Kidney (tissue), 13 donors: ENCODE measurements at regions not wholly inside any gene's neighbourhood (a gene's known extent, or its start where the extent isn't known, plus 50 kb on each side); places are given as distances from the start of the nearest gene placed in this dataset.

Experiments
- DNase-seq, 5 donors: peaks; one replicate each; pipeline ENCODE4 v3.0.0-alpha.2; 2013 to 2020
- FAIRE-seq: peaks from 2 replicates; lab custom pipeline; 2012; peaks lifted over from hg19 to GRCh38; lab: Jason Lieb, UNC
- H3K27ac ChIP-seq, 2 donors: one replicate each; pipeline ENCODE4 v1.7.0; 2013; ENCODE audit warnings: low read depth in 2 of 2, low read length in 2 of 2, inconsistent platforms in 1 of 2
- H3K27me3 ChIP-seq: one replicate; pipeline ENCODE4 v1.7.1; 2013; ENCODE audit warnings: low read length, inconsistent platforms; ENCODE audit not compliant: control insufficient read depth, insufficient read depth
- H3K36me3 ChIP-seq, 3 donors: one replicate each; pipeline versions ENCODE4 v1.7.0 to v1.7.1; 2013; ENCODE audit warnings: low read length in 3 of 3, control low read depth in 1 of 3, inconsistent platforms in 1 of 3; ENCODE audit not compliant: insufficient read depth in 3 of 3, control insufficient read depth in 2 of 3
- H3K4me1 ChIP-seq, 3 donors: one replicate each; pipeline versions ENCODE4 v1.7.0 to v1.7.1; 2013; ENCODE audit warnings: low read length in 3 of 3, inconsistent platforms in 1 of 3, low read depth in 1 of 3; ENCODE audit not compliant: control insufficient read depth in 2 of 3, insufficient read depth in 2 of 3
- H3K4me3 ChIP-seq, 3 donors: one replicate each; pipeline versions ENCODE4 v1.7.0 to v1.8.1; 2013; ENCODE audit warnings: low read length in 3 of 3, control low read depth in 1 of 3, inconsistent platforms in 1 of 3
- H3K9ac ChIP-seq, 3 donors: one replicate each; pipeline versions ENCODE4 v1.7.0 to v1.7.1; 2013; ENCODE audit warnings: low read length in 3 of 3, control low read depth in 1 of 3, inconsistent platforms in 1 of 3
- H3K9me3 ChIP-seq, 3 donors: one replicate each; pipeline versions ENCODE4 v1.7.0 to v1.7.1; 2013; ENCODE audit warnings: low read length in 3 of 3, control low read depth in 1 of 3, inconsistent platforms in 1 of 3; ENCODE audit not compliant: control insufficient read depth in 2 of 3, insufficient read depth in 1 of 3
- intact Hi-C: fragments of 100-400 bp; cut with DNase I; formaldehyde crosslinking; loops from one replicate; pipeline ENCODE4 v1.11.1; 2022
- TF ChIP-seq, protein P1 (sequence below): IDR thresholded peaks from 3 replicates; pipeline ENCODE4 v1.5.1; 2012; ENCODE audit warnings: mild to moderate bottlenecking, moderate library complexity, borderline replicate concordance; ENCODE audit not compliant: insufficient read depth; ENCODE audit errors: extremely low read depth
- donor health status: control.
- donor health status: control.
- donor health status: control.
- donor health status: control.
- donor health status: control.
- donor health status: DM: yes; HTN: yes; CAD: no.
- donor health status: Normal renal cell carcinoma (clear cell type).

DNA sequence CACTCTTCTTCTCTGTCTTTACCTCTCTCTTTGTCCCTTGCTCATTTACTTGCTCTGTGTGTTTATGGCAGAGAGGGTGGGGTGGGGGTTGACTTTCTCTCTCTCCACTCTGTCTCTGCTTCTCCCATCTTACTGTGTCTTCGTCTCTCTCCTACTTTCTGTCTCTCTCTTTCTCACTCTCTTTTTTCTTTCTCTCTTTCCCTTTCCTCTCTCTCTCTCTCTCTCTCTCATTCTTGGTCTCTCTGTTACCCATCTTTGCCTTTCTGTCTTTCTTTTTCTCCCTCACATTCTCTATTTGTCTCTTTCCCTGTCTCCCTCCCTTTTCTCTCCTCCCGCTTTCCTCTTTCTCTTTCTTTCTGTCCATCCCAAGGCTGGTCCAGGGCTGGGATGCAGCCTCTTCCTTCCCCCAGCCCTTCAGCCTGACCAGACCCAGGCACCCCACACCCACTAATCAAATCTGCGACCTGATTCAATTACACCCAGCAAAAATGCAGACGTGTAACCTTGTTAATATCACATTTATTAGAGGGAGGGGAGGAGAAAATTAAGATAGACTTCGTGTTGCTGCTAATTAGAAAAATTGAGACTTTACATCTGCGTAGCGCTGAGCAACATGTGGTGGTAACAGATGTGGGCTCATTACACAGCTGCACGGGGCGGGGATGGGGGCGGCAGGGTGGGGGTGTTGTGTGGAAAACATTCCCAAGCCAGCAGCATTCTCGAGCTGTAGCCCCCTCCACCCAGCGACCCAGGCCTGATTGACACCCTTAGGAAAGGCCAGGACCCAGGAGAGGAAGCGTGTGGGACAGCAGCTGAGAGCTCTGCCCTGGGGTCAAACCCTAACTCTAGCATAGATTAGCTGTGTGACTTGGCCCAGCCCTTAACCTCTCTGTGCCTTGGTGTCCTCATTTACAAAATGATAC is 124.9 kb upstream of the MAFB start:
- Histone ChIP-seq H3K9ac (no peak overlapping the region), H3K4me3 (no peak overlapping the region), H3K27ac (no peak overlapping the region), H3K4me1 (no peaks in the 10 kb centered on the region), H3K9me3 (no peaks in the 10 kb centered on the region), H3K36me3 (no peaks in the 10 kb centered on the region), H3K27me3 (no peaks in the 10 kb centered on the region)
- intact Hi-C loops: no loop called here
- FAIRE-seq (no peak), DNase-seq (peak in 1 of 5 donors; percentile 21)
- TF ChIP-seq, protein P1, sequence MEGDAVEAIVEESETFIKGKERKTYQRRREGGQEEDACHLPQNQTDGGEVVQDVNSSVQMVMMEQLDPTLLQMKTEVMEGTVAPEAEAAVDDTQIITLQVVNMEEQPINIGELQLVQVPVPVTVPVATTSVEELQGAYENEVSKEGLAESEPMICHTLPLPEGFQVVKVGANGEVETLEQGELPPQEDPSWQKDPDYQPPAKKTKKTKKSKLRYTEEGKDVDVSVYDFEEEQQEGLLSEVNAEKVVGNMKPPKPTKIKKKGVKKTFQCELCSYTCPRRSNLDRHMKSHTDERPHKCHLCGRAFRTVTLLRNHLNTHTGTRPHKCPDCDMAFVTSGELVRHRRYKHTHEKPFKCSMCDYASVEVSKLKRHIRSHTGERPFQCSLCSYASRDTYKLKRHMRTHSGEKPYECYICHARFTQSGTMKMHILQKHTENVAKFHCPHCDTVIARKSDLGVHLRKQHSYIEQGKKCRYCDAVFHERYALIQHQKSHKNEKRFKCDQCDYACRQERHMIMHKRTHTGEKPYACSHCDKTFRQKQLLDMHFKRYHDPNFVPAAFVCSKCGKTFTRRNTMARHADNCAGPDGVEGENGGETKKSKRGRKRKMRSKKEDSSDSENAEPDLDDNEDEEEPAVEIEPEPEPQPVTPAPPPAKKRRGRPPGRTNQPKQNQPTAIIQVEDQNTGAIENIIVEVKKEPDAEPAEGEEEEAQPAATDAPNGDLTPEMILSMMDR: no peak

DNA sequence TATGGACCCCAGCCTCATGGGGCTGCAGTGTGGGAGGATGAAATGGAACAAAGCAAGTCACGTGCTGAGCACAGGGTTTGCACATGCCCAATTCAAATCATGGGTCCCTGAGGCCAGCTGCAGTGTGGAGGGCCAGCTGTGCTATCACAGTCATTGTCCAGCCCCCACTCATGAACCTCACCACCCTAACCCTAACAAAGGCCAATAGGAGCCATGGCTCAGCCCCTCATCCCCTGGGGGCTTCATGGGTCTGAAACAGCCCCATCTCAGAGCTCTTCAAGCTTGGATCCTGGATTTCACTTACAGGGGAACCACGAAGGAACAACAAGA is 125.6 kb upstream of the MAFB start:
- TF ChIP-seq, protein P1: no peak
- Histone ChIP-seq H3K4me1 (no peaks in the 10 kb centered on the region), H3K4me3 (no peak overlapping the region), H3K9me3 (no peaks in the 10 kb centered on the region), H3K27me3 (no peaks in the 10 kb centered on the region), H3K9ac (no peak overlapping the region), H3K27ac (no peak overlapping the region), H3K36me3 (no peaks in the 10 kb centered on the region)
- intact Hi-C loops: no loop called here
- FAIRE-seq (no peak), DNase-seq (no peak)

GRCh38 chr20:40815156-40816038 is 126.4 kb upstream of the MAFB start:
- intact Hi-C loops: no loop called here
- Histone ChIP-seq H3K4me1 (no peaks in the 10 kb centered on the region), H3K27ac (no peak overlapping the region), H3K27me3 (no peaks in the 10 kb centered on the region), H3K9ac (no peak overlapping the region), H3K36me3 (no peaks in the 10 kb centered on the region), H3K9me3 (peaks cover 0 to 2% (median 0%) of the 10 kb centered on the region in 3 donors), H3K4me3 (no peak overlapping the region)
- DNase-seq (no peak), FAIRE-seq (no peak)
- TF ChIP-seq, protein P1: no peak
